Neural progenitor cell (in vitro differentiated cells): ENCODE measurements at regions not wholly inside any gene's neighbourhood (a gene's known extent, or its start where the extent isn't known, plus 50 kb on each side); places are given as distances from the start of the nearest gene placed in this dataset.

Experiments used
- DNase-seq: peaks from one replicate; pipeline ENCODE4 v3.0.0-alpha.2; 2016; ENCODE audit warnings: low spot score
- H2AFZ ChIP-seq: fragments of 200-600 bp; sonication (generic); replicated peaks from 2 replicates; pipeline ENCODE4 v1.6.1; 2016; ENCODE audit warnings: antibody characterized with exemption
- H3F3A ChIP-seq: fragments of 200-600 bp; sonication (generic); 2 replicates; pipeline ENCODE4 v1.6.1; 2016; ENCODE audit warnings: antibody characterized with exemption, low read depth
- H3K27ac ChIP-seq: fragments of 200-600 bp; sonication (generic); 2 replicates; pipeline ENCODE4 v1.5.1; 2016; ENCODE audit warnings: mild to moderate bottlenecking
- H3K27me3 ChIP-seq: fragments of 200-600 bp; sonication (generic); 2 replicates; pipeline ENCODE4 v1.6.1; 2016; ENCODE audit warnings: mild to moderate bottlenecking, moderate library complexity
- H3K36me3 ChIP-seq: fragments of 200-600 bp; sonication (generic); 2 replicates; pipeline ENCODE4 v1.5.1; 2016
- H3K4me1 ChIP-seq: fragments of 200-600 bp; sonication (generic); 2 replicates; pipeline ENCODE4 v1.6.1; 2016; ENCODE audit warnings: mixed run types
- H3K4me2 ChIP-seq: fragments of 200-600 bp; sonication (generic); 2 replicates; pipeline ENCODE4 v1.6.1; 2016
- H3K4me3 ChIP-seq: fragments of 200-600 bp; sonication (generic); 2 replicates; pipeline ENCODE4 v1.5.1; 2016
- H3K79me2 ChIP-seq: fragments of 200-600 bp; sonication (generic); 2 replicates; pipeline ENCODE4 v1.6.1; 2016; ENCODE audit warnings: low read depth
- H3K9ac ChIP-seq: fragments of 200-600 bp; sonication (generic); 2 replicates; pipeline ENCODE4 v1.6.1; 2016
- H3K9me3 ChIP-seq: fragments of 200-600 bp; sonication (generic); 2 replicates; pipeline ENCODE4 v1.5.1; 2016; ENCODE audit warnings: low read depth
- H4K20me1 ChIP-seq: fragments of 200-600 bp; sonication (generic); 2 replicates; pipeline ENCODE4 v1.6.1; 2016; ENCODE audit warnings: low read depth
- H3K27ac Mint-ChIP-seq: 3 replicates; pipeline ENCODE4 v1.8.0; 2021; ENCODE audit warnings: mixed read lengths
- H3K27me3 Mint-ChIP-seq: 2 replicates; pipeline ENCODE4 v1.8.0; 2022; ENCODE audit warnings: low read depth, mild to moderate bottlenecking, inconsistent platforms, moderate library complexity, mixed read lengths; ENCODE audit not compliant: insufficient read depth
- H3K36me3 Mint-ChIP-seq: 3 replicates; pipeline ENCODE4 v1.8.0; 2021; ENCODE audit warnings: mixed read lengths
- H3K4me1 Mint-ChIP-seq: 3 replicates; pipeline ENCODE4 v1.8.0; 2021; ENCODE audit warnings: mixed read lengths
- H3K4me3 Mint-ChIP-seq: 3 replicates; pipeline ENCODE4 v1.8.0; 2021; ENCODE audit warnings: mild to moderate bottlenecking, moderate library complexity, mixed read lengths
- H3K9me3 Mint-ChIP-seq: 3 replicates; pipeline ENCODE4 v1.8.0; 2020; ENCODE audit warnings: mixed read lengths
- EZH2 ChIP-seq: fragments of 200-600 bp; sonication (generic); IDR thresholded peaks from 2 replicates; pipeline ENCODE4 v1.6.1; 2017; ENCODE audit warnings: antibody characterized with exemption, mild to moderate bottlenecking, moderate library complexity
- EZH2phosphoT487 ChIP-seq: fragments of 200-600 bp; sonication (generic); IDR thresholded peaks from 2 replicates; pipeline ENCODE4 v1.6.1; 2017; ENCODE audit warnings: antibody characterized with exemption
- TF ChIP-seq, protein P1 (sequence below): fragments of 200-600 bp; sonication (generic); IDR thresholded peaks from 2 replicates; pipeline ENCODE4 v1.5.1; 2017; ENCODE audit warnings: antibody characterized with exemption, mild to moderate bottlenecking

DNA sequence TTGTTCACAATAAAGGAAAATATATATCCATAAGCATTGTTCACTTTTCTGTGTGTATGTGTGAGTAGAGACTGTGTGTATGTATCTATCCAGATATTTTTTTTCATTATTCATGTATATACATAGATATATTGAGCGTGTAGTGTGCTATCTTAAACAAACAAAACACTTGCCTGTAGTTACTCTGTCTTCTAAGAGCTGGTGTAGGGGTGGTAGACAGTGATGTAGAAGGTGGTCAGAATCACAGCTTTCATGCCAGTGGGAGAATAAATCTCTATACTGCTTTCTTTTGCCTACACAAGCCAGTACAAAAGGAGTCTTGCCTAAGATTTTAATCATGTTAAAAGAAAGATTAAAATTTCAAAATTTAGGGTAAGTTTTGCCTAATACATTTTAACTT, 122.0 kb downstream of the UCHL5 start:
- DNase-seq: no peak
- no peaks in the 10 kb centered on the region for H3K9me3 Mint-ChIP-seq
- no peaks in the 10 kb centered on the region for H3K36me3 Mint-ChIP-seq
- H3K4me3 ChIP-seq: no peak overlapping the region
- no peaks in the 10 kb centered on the region for H3K4me1 ChIP-seq
- no peaks in the 10 kb centered on the region for H3F3A ChIP-seq
- H3K9ac ChIP-seq: no peak overlapping the region
- no peaks in the 10 kb centered on the region for H3K27me3 ChIP-seq
- H3K27me3 Mint-ChIP-seq: no peaks in the 10 kb centered on the region
- no peaks in the 10 kb centered on the region for H4K20me1 ChIP-seq
- no peak overlapping the region for H3K27ac Mint-ChIP-seq
- TF ChIP-seq, protein P1, sequence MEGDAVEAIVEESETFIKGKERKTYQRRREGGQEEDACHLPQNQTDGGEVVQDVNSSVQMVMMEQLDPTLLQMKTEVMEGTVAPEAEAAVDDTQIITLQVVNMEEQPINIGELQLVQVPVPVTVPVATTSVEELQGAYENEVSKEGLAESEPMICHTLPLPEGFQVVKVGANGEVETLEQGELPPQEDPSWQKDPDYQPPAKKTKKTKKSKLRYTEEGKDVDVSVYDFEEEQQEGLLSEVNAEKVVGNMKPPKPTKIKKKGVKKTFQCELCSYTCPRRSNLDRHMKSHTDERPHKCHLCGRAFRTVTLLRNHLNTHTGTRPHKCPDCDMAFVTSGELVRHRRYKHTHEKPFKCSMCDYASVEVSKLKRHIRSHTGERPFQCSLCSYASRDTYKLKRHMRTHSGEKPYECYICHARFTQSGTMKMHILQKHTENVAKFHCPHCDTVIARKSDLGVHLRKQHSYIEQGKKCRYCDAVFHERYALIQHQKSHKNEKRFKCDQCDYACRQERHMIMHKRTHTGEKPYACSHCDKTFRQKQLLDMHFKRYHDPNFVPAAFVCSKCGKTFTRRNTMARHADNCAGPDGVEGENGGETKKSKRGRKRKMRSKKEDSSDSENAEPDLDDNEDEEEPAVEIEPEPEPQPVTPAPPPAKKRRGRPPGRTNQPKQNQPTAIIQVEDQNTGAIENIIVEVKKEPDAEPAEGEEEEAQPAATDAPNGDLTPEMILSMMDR: no peak
- no peak for TF ChIP-seq EZH2phosphoT487
- no peak for TF ChIP-seq EZH2
- H3K36me3 ChIP-seq: no peaks in the 10 kb centered on the region
- no peaks in the 10 kb centered on the region for H3K4me1 Mint-ChIP-seq
- no peak overlapping the region for H3K27ac ChIP-seq
- no peaks in the 10 kb centered on the region for H3K9me3 ChIP-seq
- H3K4me2 ChIP-seq: no peak overlapping the region
- no peak overlapping the region for H2AFZ ChIP-seq
- H3K79me2 ChIP-seq: no peaks in the 10 kb centered on the region
- no peak overlapping the region for H3K4me3 Mint-ChIP-seq

DNA sequence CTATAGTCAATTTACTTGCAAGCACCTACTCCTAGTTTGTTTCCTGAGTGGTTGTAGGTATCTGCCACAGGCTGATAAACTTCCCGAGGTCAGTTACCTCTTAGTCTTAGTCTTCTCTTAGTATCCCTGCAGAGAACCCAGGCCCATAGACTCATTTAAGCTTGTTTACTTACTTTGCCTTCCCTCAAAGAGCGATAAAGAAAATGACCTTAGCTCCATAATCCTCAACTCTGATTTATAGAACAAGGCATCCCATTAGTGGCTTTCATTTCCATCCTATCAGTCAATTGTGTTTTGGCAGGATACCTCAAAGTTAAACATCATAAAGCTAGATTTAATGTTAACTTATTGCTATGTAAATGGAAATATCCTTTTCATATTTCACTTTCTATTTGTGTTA, 119.7 kb downstream of the UCHL5 start:
- TF ChIP-seq EZH2 (no peak), EZH2phosphoT487 (no peak)
- TF ChIP-seq, protein P1: no peak
- no peaks in the 10 kb centered on the region for H3K4me1 ChIP-seq
- no peak for DNase-seq
- no peaks in the 10 kb centered on the region for H3K36me3 ChIP-seq
- H3K4me3 Mint-ChIP-seq: no peak overlapping the region
- no peaks in the 10 kb centered on the region for H3K9me3 Mint-ChIP-seq
- no peak overlapping the region for H3K4me2 ChIP-seq
- no peaks in the 10 kb centered on the region for H3F3A ChIP-seq
- H3K9me3 ChIP-seq: no peaks in the 10 kb centered on the region
- no peak overlapping the region for H3K4me3 ChIP-seq
- H3K79me2 ChIP-seq: no peaks in the 10 kb centered on the region
- no peak overlapping the region for H3K27ac ChIP-seq
- H3K27me3 ChIP-seq: no peaks in the 10 kb centered on the region
- no peak overlapping the region for H3K9ac ChIP-seq
- H3K27ac Mint-ChIP-seq: no peak overlapping the region
- H2AFZ ChIP-seq: no peak overlapping the region
- no peaks in the 10 kb centered on the region for H3K27me3 Mint-ChIP-seq
- H3K4me1 Mint-ChIP-seq: no peaks in the 10 kb centered on the region
- no peaks in the 10 kb centered on the region for H3K36me3 Mint-ChIP-seq
- H4K20me1 ChIP-seq: no peaks in the 10 kb centered on the region

DNA sequence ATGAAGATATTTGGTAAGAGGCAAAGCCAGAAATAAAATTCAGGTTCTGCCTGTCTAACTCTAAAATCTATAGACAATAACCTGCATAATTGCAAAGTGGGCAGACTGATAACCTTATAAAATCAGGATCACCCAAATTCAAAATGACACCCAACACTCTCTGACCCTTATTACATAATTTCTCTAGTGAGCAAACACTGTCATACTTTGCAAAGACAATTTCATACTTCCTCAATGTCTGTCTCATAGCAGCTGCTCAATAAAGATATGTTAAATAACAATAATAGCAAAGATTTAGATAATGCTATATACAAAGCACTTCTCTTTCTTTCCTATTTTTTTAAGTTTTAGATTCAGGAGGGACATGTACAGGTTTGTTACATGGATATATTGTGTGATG, 118.5 kb downstream of the UCHL5 start:
- no peak overlapping the region for H3K4me3 ChIP-seq
- H3K4me2 ChIP-seq: no peak overlapping the region
- no peaks in the 10 kb centered on the region for H3K9me3 ChIP-seq
- H3K79me2 ChIP-seq: no peaks in the 10 kb centered on the region
- no peak for TF ChIP-seq EZH2
- TF ChIP-seq EZH2phosphoT487: no peak
- TF ChIP-seq, protein P1: no peak
- no peak overlapping the region for H3K27ac ChIP-seq
- no peaks in the 10 kb centered on the region for H3K4me1 Mint-ChIP-seq
- no peaks in the 10 kb centered on the region for H3K36me3 ChIP-seq
- no peak overlapping the region for H3K27ac Mint-ChIP-seq
- H4K20me1 ChIP-seq: no peaks in the 10 kb centered on the region
- H3F3A ChIP-seq: no peaks in the 10 kb centered on the region
- no peak overlapping the region for H3K9ac ChIP-seq
- no peaks in the 10 kb centered on the region for H3K4me1 ChIP-seq
- H3K9me3 Mint-ChIP-seq: no peaks in the 10 kb centered on the region
- no peaks in the 10 kb centered on the region for H3K27me3 ChIP-seq
- H3K27me3 Mint-ChIP-seq: no peaks in the 10 kb centered on the region
- H2AFZ ChIP-seq: no peak overlapping the region
- H3K36me3 Mint-ChIP-seq: no peaks in the 10 kb centered on the region
- no peak for DNase-seq
- H3K4me3 Mint-ChIP-seq: no peak overlapping the region
